Naive thymus-derived CD4-positive, alpha-beta T cell (primary cell): ENCODE measurements at regions not wholly inside any gene's neighbourhood (a gene's known extent, or its start where the extent isn't known, plus 50 kb on each side); places are given as distances from the start of the nearest gene placed in this dataset.
"Not testable (repeated sequence)": the region's sequence is repeated elsewhere in the genome, so short reads cannot be mapped to it uniquely, and the experiment has no call there.

Experiments used
- ATAC-seq: fragments of 150-1000 bp; cut with Tn5 transposase; 2 replicates; pipeline ENCODE4 v1.10.0; 2021; ENCODE audit warnings: mild to moderate bottlenecking, moderate library complexity
- CTCF ChIA-PET: fragments of 350-600 bp; sonication (Branson Sonifier 250); formaldehyde crosslinking; loops from one replicate; lab custom pipeline; 2021; ENCODE audit warnings: antibody characterized with exemption; lab: Charles Lee
- POLR2A ChIA-PET: fragments of 350-600 bp; sonication (Branson Sonifier 250); formaldehyde crosslinking; loops from one replicate; lab custom pipeline; 2021; ENCODE audit warnings: antibody characterized with exemption, inconsistent platforms; lab: Charles Lee
- DNase-seq, 9 donors: peaks; one replicate each; pipeline versions ENCODE4 v3.0.0 to v3.0.0-alpha.2; 2020 to 2022; ENCODE audit warnings: mixed read lengths in 1 of 9
- H3K27ac ChIP-seq: one replicate; pipeline ENCODE4 v1.7.0; 2013; ENCODE audit warnings: mild to moderate bottlenecking, low read depth, low read length, moderate library complexity
- H3K27me3 ChIP-seq, 2 donors: one replicate each; pipeline ENCODE4 v1.7.0; 2013; ENCODE audit warnings: low read length in 2 of 2, mild to moderate bottlenecking in 2 of 2, moderate library complexity in 2 of 2; ENCODE audit not compliant: control insufficient read depth in 2 of 2, insufficient read depth in 2 of 2
- H3K36me3 ChIP-seq, 3 experiments: 1 replicate in 2 of 3; 2 replicates in 1 of 3; pipeline ENCODE4 v1.7.0; 2013; ENCODE audit warnings: low read length in 3 of 3, mild to moderate bottlenecking in 3 of 3, moderate library complexity in 1 of 3; ENCODE audit not compliant: insufficient read depth in 3 of 3, control insufficient read depth in 2 of 3
- H3K4me1 ChIP-seq, 2 donors: one replicate each; pipeline ENCODE4 v1.7.0; 2013; ENCODE audit warnings: low read length in 2 of 2, mild to moderate bottlenecking in 2 of 2, moderate library complexity in 1 of 2; ENCODE audit not compliant: control insufficient read depth in 2 of 2, insufficient read depth in 2 of 2
- H3K4me3 ChIP-seq: 2 replicates; pipeline ENCODE4 v1.7.0; 2013; ENCODE audit warnings: mild to moderate bottlenecking, low read length
- H3K9me3 ChIP-seq, 3 experiments: 1 replicate in 2 of 3; 2 replicates in 1 of 3; pipeline ENCODE4 v1.7.0; 2013; ENCODE audit warnings: low read length in 3 of 3; ENCODE audit not compliant: control insufficient read depth in 2 of 3
- H3K27ac Mint-ChIP-seq, 9 donors: one replicate each; pipeline ENCODE4 v1.8.0; 2020 to 2022; ENCODE audit warnings: mixed read lengths in 9 of 9, mild to moderate bottlenecking in 8 of 9, moderate library complexity in 5 of 9, inconsistent platforms in 2 of 9
- H3K27me3 Mint-ChIP-seq, 5 donors: one replicate each; pipeline ENCODE4 v1.8.0; 2021 to 2022; ENCODE audit warnings: mixed read lengths in 5 of 5, mild to moderate bottlenecking in 1 of 5
- H3K36me3 Mint-ChIP-seq, 5 donors: one replicate each; pipeline ENCODE4 v1.8.0; 2020 to 2022; ENCODE audit warnings: mixed read lengths in 5 of 5, mild to moderate bottlenecking in 3 of 5, inconsistent platforms in 1 of 5
- H3K4me1 Mint-ChIP-seq, 7 donors: one replicate each; pipeline ENCODE4 v1.8.0; 2020 to 2022; ENCODE audit warnings: mixed read lengths in 7 of 7, mild to moderate bottlenecking in 3 of 7, inconsistent platforms in 1 of 7
- H3K4me3 Mint-ChIP-seq, 10 donors: one replicate each; pipeline ENCODE4 v1.8.0; 2020 to 2022; ENCODE audit warnings: mild to moderate bottlenecking in 10 of 10, mixed read lengths in 10 of 10, moderate library complexity in 6 of 10, inconsistent platforms in 2 of 10
- H3K9me3 Mint-ChIP-seq, 11 donors: one replicate each; pipeline ENCODE4 v1.8.0; 2020 to 2022; ENCODE audit warnings: mixed read lengths in 11 of 11, mild to moderate bottlenecking in 4 of 11, inconsistent platforms in 1 of 11, moderate library complexity in 1 of 11
- intact Hi-C, 2 donors: fragments of 100-400 bp; cut with micrococcal nuclease; formaldehyde crosslinking; loops; one replicate each; pipeline ENCODE4 v1.15.1; 2023

GRCh38 chr15:56568466-56569167, 103.7 kb upstream of the MNS1 start:
- Mint-ChIP-seq H3K9me3 (peaks cover 0 to 9% (median 2%) of the 10 kb centered on the region in 11 donors), H3K36me3 (peaks cover 0 to 3% (median 0%) of the 10 kb centered on the region in 5 donors), H3K27me3 (peaks cover 6 to 23% (median 12%) of the 10 kb centered on the region in 5 donors), H3K27ac (no peak overlapping the region), H3K4me3 (no peak overlapping the region), H3K4me1 (peaks cover 0 to 4% (median 0%) of the 10 kb centered on the region in 7 donors)
- CTCF ChIA-PET, result no interaction called here
- POLR2A ChIA-PET, result no interaction called here
- H3K27me3 ChIP-seq, result no peaks in the 10 kb centered on the region
- no peak for ATAC-seq
- no peak overlapping the region for H3K4me3 ChIP-seq
- no peaks in the 10 kb centered on the region for H3K4me1 ChIP-seq
- no peak overlapping the region for H3K27ac ChIP-seq
- intact Hi-C loops, result no loop called here
- no peaks in the 10 kb centered on the region for H3K36me3 ChIP-seq
- no peak for DNase-seq
- H3K9me3 ChIP-seq, result no peaks in the 10 kb centered on the region

DNA sequence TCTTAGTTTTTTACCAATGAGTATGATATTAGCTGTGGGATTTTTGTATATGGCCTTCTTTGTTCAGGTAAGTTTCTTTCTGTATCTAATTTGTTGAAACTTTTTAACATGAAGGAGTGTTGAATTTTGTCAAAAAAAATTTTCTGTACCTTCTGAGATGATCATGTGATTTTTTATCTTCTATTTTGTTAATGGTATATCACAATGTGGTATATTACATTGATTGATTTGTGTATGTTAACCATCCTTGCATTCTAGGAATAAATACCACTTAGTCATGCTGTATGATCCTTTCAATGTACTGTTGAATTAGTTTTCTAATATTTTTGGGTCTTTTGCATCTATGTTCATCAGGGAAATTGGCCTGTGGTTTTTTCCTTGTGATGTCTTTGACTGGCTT, 92.5 kb upstream of the MNS1 start:
- Mint-ChIP-seq H3K36me3 (peaks cover 0 to 5% (median 4%) of the 10 kb centered on the region in 5 donors), H3K9me3 (peaks cover 5 to 60% (median 28%) of the 10 kb centered on the region in 11 donors), H3K27ac (no peak overlapping the region), H3K4me3 (no peak overlapping the region), H3K27me3 (peaks cover 0 to 32% (median 18%) of the 10 kb centered on the region in 5 donors), H3K4me1 (no peaks in the 10 kb centered on the region)
- H3K4me3 ChIP-seq, result no peak overlapping the region
- no peak overlapping the region for H3K27ac ChIP-seq
- POLR2A ChIA-PET, result no interaction called here
- H3K27me3 ChIP-seq, result no peaks in the 10 kb centered on the region
- H3K9me3 ChIP-seq, result no peaks in the 10 kb centered on the region
- H3K4me1 ChIP-seq, result no peaks in the 10 kb centered on the region
- CTCF ChIA-PET, result no interaction called here
- DNase-seq (no peak), ATAC-seq (no peak)
- H3K36me3 ChIP-seq, result no peaks in the 10 kb centered on the region
- intact Hi-C loops, result no loop called here

GRCh38 chr15:56553486-56553885, 88.5 kb upstream of the MNS1 start:
- Histone ChIP-seq H3K9me3 (no peaks in the 10 kb centered on the region), H3K27ac (no peak overlapping the region), H3K4me1 (no peaks in the 10 kb centered on the region), H3K27me3 (no peaks in the 10 kb centered on the region), H3K4me3 (no peak overlapping the region), H3K36me3 (no peaks in the 10 kb centered on the region)
- ATAC-seq (no peak), DNase-seq (no peak)
- ChIA-PET POLR2A (no interaction called here), CTCF (no interaction called here)
- H3K9me3 Mint-ChIP-seq, result peaks cover 0 to 47% (median 26%) of the 10 kb centered on the region in 11 donors
- peaks cover 0 to 19% (median 15%) of the 10 kb centered on the region in 5 donors for H3K27me3 Mint-ChIP-seq
- no peaks in the 10 kb centered on the region for H3K4me1 Mint-ChIP-seq
- intact Hi-C loops, result no loop called here
- no peak overlapping the region for H3K4me3 Mint-ChIP-seq
- no peak overlapping the region for H3K27ac Mint-ChIP-seq
- H3K36me3 Mint-ChIP-seq, result peaks cover 0 to 5% (median 0%) of the 10 kb centered on the region in 5 donors

DNA sequence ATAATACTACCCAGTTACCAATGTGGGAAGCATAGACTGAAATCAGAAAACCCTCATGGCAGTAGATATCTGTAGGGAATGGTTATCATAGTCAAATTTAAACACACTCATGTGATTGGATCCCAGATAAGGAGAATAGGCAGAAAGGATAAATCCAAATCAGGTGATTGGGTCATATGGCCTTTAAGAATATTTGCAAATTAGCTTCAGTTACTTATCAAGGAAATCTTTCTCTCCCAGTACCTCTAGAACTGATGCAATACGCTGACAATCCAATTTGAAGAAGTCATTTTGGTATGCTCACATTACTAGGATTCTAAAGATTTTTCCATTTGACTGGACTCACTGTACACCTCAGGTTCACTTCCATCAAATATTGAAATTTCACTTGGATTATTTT, 87.7 kb upstream of the MNS1 start:
- no peaks in the 10 kb centered on the region for H3K36me3 ChIP-seq
- ChIA-PET CTCF (no interaction called here), POLR2A (no interaction called here)
- ATAC-seq (no peak), DNase-seq (no peak)
- Mint-ChIP-seq H3K36me3 (peaks cover 0 to 2% (median 0%) of the 10 kb centered on the region in 5 donors), H3K27me3 (peaks cover 0 to 11% (median 9%) of the 10 kb centered on the region in 5 donors), H3K4me3 (no peak overlapping the region), H3K4me1 (no peaks in the 10 kb centered on the region), H3K27ac (no peak overlapping the region), H3K9me3 (peaks cover 0 to 40% (median 18%) of the 10 kb centered on the region in 11 donors)
- no peaks in the 10 kb centered on the region for H3K4me1 ChIP-seq
- H3K27me3 ChIP-seq, result no peaks in the 10 kb centered on the region
- no peaks in the 10 kb centered on the region for H3K9me3 ChIP-seq
- H3K4me3 ChIP-seq, result no peak overlapping the region
- H3K27ac ChIP-seq, result no peak overlapping the region
- intact Hi-C loops, result no loop called here

GRCh38 chr15:56540570-56540969, 75.6 kb upstream of the MNS1 start:
- H3K27ac Mint-ChIP-seq, DNase-seq, H3K4me1 Mint-ChIP-seq, H3K27me3 ChIP-seq, H3K4me3 ChIP-seq, H3K9me3 ChIP-seq, H3K4me3 Mint-ChIP-seq, intact Hi-C loops, POLR2A ChIA-PET, CTCF ChIA-PET, H3K36me3 ChIP-seq, ATAC-seq, H3K36me3 Mint-ChIP-seq, H3K27ac ChIP-seq: not testable (repeated sequence)
- peaks cover 0 to 23% (median 9%) of the 10 kb centered on the region in 5 donors for H3K27me3 Mint-ChIP-seq
- peaks cover 4 to 23% (median 11%) of the 10 kb centered on the region in 11 donors for H3K9me3 Mint-ChIP-seq
- peaks cover 0 to 21% of the 10 kb centered on the region in 2 donors for H3K4me1 ChIP-seq

DNA sequence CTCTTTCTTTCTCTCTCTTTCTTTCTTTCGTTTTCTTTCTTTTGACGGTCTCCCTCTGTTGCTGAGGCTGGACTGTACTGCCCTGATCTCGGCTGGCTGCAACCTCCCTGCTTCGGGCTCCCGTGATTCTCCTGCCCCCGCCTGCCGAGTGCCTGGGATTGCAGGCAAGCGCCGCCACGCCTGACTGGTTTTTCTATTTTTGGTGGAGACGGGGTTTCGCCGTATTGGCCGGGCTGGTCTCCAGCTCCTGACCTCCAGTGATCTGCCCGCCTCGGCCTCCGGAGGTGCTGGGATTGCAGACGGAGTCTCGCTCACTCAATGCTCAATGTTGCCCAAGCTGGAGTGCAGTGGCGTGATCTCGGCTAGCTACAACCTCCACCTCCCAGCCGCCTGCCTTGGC, 75.2 kb upstream of the MNS1 start:
- not testable (repeated sequence) for H3K36me3 Mint-ChIP-seq, H3K9me3 ChIP-seq

More for the DNA sequence above, 75.2 kb upstream of the MNS1 start:
- CTCF ChIA-PET, ATAC-seq, POLR2A ChIA-PET, H3K36me3 ChIP-seq, H3K4me1 Mint-ChIP-seq, H3K27ac Mint-ChIP-seq, H3K4me3 Mint-ChIP-seq, H3K27ac ChIP-seq, H3K27me3 ChIP-seq, intact Hi-C loops, DNase-seq, H3K4me3 ChIP-seq: not testable (repeated sequence)
- Mint-ChIP-seq H3K9me3 (peaks cover 4 to 23% (median 9%) of the 10 kb centered on the region in 11 donors), H3K27me3 (peaks cover 0 to 23% (median 9%) of the 10 kb centered on the region in 5 donors)
- H3K4me1 ChIP-seq, result peaks cover 0 to 21% of the 10 kb centered on the region in 2 donors
